ENCODE measurements at regions not wholly inside any gene's neighbourhood (a gene's known extent, or its start where the extent isn't known, plus 50 kb on each side); places are given as distances from the start of the nearest gene placed in this dataset.

- TF ChIP-seq, protein P1, sequence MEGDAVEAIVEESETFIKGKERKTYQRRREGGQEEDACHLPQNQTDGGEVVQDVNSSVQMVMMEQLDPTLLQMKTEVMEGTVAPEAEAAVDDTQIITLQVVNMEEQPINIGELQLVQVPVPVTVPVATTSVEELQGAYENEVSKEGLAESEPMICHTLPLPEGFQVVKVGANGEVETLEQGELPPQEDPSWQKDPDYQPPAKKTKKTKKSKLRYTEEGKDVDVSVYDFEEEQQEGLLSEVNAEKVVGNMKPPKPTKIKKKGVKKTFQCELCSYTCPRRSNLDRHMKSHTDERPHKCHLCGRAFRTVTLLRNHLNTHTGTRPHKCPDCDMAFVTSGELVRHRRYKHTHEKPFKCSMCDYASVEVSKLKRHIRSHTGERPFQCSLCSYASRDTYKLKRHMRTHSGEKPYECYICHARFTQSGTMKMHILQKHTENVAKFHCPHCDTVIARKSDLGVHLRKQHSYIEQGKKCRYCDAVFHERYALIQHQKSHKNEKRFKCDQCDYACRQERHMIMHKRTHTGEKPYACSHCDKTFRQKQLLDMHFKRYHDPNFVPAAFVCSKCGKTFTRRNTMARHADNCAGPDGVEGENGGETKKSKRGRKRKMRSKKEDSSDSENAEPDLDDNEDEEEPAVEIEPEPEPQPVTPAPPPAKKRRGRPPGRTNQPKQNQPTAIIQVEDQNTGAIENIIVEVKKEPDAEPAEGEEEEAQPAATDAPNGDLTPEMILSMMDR (IDR thresholded peaks at IDR 0.05; ENCODE audit: borderline replicate concordance, control extremely low read depth, extremely low read depth, insufficient read depth, missing control alignments): no peak
- no peak for DNase-seq (ENCODE audit: low spot score)
- in situ Hi-C loops (cut with MboI; ENCODE audit: low sequenced_read_pairs, unreplicated experiment): no loop called here
These were observed 150.0 kb upstream of the GDNF start for GRCh38 chr5:37989884-37990283.

DNA sequence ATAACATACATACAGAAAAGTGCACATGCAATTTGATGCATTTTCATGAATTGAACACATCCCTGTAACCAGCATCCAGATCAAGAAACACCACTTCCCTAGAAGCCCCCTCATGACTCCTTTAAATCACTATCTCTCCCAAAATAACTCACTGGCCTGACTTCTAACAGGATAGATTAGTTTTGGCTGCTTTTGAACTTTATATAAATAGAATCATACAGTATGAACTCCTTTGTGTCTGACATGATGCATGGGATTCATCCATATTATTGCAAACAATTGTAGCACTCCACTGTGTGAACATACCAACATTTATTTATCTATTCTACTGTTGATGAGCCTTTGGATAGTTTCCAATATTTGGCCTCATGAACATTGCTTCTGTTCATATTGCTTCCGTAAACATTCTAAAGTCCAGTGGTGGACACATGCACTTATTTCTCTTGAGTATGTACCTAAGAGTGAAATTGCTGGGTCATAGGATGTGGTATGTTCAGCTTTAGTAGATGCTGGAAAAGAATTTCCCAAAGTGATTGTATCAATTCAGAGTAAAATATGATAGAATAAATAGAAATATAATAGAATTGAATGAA, 148.7 kb upstream of the GDNF start:
- in situ Hi-C loops (cut with MboI; ENCODE audit: low sequenced_read_pairs, unreplicated experiment): no loop called here
- TF ChIP-seq, protein P1 (IDR thresholded peaks at IDR 0.05; ENCODE audit: borderline replicate concordance, control extremely low read depth, extremely low read depth, insufficient read depth, missing control alignments): no peak
- no peak for DNase-seq (ENCODE audit: low spot score)

GRCh38 chr5:37984300-37984699, 144.5 kb upstream of the GDNF start:
- DNase-seq (ENCODE audit: low spot score): no peak
- TF ChIP-seq, protein P1 (IDR thresholded peaks at IDR 0.05; ENCODE audit: borderline replicate concordance, control extremely low read depth, extremely low read depth, insufficient read depth, missing control alignments): no peak
- in situ Hi-C loops (cut with MboI; ENCODE audit: low sequenced_read_pairs, unreplicated experiment): no loop called here

GRCh38 chr5:37983463-37983862, 143.6 kb upstream of the GDNF start:
- in situ Hi-C loops (cut with MboI; ENCODE audit: low sequenced_read_pairs, unreplicated experiment): no loop called here
- TF ChIP-seq, protein P1 (IDR thresholded peaks at IDR 0.05; ENCODE audit: borderline replicate concordance, control extremely low read depth, extremely low read depth, insufficient read depth, missing control alignments): no peak

GRCh38 chr5:37979559-37979958, 139.7 kb upstream of the GDNF start:
- DNase-seq (ENCODE audit: low spot score): no peak
- in situ Hi-C loops (cut with MboI; ENCODE audit: low sequenced_read_pairs, unreplicated experiment): no loop called here
- TF ChIP-seq, protein P1 (IDR thresholded peaks at IDR 0.05; ENCODE audit: borderline replicate concordance, control extremely low read depth, extremely low read depth, insufficient read depth, missing control alignments): no peak

More at GRCh38 chr5:37983463-37983862, 143.6 kb upstream of the GDNF start:
- no peak for DNase-seq (ENCODE audit: low spot score)

DNA sequence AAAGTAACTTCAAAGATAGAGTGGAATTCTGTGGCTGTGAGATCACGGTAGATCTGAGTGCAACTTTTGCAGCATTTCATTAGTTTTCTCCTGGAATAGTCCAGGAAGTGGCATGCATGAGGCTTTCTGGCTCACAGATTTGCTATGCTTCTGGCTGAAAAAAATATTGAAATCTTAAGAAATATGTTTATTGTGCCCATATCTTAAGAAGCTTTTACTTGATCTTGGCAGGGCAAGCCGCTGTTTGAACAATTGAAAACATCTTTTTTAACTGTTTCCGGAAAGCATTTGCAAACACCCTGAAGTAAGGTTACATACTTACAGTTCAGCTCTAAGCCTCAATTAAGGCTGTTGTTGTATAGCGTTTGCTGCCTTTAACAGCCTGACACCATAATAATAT, 135.7 kb upstream of the GDNF start:
- no peak for DNase-seq (ENCODE audit: low spot score)
- TF ChIP-seq, protein P1 (IDR thresholded peaks at IDR 0.05; ENCODE audit: borderline replicate concordance, control extremely low read depth, extremely low read depth, insufficient read depth, missing control alignments): no peak
- in situ Hi-C loops (cut with MboI; ENCODE audit: low sequenced_read_pairs, unreplicated experiment): no loop called here
